HG02938 (cell line): ENCODE measurements at regions not wholly inside any gene's neighbourhood (a gene's known extent, or its start where the extent isn't known, plus 50 kb on each side); places are given as distances from the start of the nearest gene placed in this dataset.

Source experiments
- ATAC-seq: cut with Tn5 transposase; IDR thresholded peaks from one replicate; pipeline ENCODE4 v1.9.1; 2021; ENCODE audit warnings: mild to moderate bottlenecking, moderate library complexity; ENCODE audit not compliant: unreplicated experiment

GRCh38 chr11:111444040-111444439 is 65.0 kb upstream of the POU2AF1 start:
- ATAC-seq = no peak

GRCh38 chr11:111443640-111444039 is 64.6 kb upstream of the POU2AF1 start:
- ATAC-seq = no peak

GRCh38 chr11:111443032-111443431 is 64.0 kb upstream of the POU2AF1 start:
- ATAC-seq = no peak

DNA sequence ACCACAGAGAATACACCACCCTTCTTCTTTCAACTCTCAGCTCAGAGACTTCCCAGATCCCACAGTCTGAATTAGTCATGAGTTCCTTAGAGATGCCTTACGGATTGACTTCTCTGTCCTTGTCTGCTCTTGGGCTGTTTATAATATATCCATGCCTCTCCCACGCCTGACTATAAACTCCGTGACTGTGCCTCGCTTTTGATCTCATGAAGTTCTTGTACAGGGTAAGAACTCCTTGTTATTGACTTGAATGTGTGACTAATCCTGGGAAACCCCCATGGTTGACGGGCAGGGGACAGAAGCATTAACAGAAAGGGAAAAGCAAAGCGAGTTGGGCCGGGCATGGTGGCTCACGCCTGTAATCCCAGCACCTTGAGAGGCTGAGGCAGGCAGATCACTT is 62.4 kb upstream of the POU2AF1 start:
- ATAC-seq = no peak

DNA sequence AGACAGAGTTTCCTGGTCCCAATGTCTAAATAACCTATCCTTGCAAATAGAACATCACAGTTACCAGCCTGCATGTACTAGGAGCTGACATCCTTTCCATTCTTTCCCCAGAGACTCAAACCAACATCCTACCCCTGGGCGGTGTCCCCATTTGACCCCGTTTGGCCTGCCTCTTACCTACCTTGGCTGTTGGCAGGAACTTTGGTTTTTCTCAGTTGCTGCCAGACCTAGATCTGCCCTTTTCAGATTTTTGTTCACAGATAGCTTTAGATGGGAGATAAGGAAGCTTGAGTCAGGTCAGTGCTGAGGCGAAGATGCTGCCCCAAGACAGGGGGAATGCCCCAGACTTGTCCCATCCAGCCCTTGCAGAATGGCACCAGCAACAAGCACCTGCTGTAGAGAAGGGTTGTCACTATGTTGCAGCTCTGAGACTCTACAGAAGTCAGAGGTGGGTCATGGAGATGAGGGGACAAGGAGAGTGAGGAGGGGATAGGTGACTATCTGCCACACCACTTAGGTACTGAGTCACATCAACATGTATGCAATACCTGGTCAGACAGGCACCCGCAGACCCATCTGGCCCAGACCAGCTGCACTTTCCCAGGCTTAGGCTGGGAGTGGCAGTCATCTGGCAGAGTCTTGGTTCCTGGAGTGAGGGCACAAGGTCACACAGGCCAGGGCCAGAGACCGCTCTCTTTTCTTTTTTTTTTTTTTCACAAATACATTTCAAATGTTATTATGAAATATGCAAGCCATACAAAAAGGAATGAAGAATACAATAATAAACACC is 61.5 kb upstream of the POU2AF1 start:
- ATAC-seq = no peak

GRCh38 chr11:111439901-111440300 is 60.8 kb upstream of the POU2AF1 start:
- no peak for ATAC-seq

DNA sequence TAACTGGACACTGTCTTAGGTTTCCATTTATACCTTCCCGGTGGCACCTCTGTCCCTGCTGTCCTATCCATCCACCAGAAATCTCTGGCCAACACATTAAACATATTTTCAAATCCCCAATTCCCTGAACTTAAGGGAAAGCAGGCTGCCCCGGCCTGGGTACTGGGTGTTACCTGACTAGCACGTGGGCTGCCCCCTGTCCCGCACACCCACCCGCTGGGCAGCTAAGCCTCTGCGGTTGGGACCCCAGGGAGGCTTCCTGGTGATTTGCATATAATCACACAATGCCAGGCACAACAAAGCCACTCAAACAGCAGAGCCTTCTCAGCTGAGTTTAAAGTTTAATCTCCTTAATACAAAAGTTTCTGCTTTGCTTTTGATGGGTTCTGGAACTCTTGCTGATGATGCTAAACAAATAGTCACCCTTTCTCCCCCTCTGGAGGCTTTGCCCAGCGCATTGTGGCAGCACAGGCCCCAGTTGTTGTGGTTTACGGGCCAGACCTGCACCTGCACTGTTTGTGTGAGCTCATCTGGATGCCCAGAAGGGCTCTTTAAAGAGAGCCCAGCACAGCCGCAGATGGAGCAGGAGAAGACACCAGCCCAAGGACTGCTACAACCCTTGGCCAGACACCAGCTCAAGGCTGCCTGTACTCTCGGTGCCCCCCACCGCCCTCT is 59.9 kb upstream of the POU2AF1 start:
- ATAC-seq = no peak

GRCh38 chr11:111438168-111438567 is 59.1 kb upstream of the POU2AF1 start:
- no peak for ATAC-seq

DNA sequence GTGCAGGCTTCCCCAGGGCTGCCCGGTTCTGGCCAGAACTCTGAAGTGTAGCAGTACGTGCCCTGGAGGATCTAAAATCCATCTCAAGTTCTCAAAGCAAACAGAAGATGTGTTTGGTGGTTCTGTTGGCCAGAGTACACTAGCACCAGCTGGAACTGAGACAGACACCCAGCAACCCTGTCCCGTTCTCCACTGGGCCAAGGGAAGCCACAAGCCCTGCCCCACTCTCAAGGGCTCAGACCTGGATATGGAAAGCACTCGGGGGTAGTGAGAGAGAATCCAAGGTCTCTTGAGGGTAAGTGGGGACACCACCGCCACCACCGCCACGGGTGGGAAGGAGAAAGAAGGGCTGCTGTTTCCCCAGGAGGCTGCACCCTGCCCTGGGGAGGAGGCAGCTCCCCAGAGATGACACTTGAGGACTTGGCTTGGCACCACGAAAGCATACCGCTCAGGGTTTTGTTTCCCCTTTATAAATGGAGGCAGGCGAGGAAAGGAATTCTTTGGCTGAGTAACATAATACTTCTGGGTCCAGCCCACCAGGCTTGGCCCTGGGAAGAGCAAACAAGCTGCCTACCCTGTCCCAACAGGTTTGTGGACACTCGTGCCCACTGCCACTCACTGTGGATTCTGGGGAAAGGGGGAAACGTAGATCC is 56.1 kb upstream of the POU2AF1 start:
- no peak for ATAC-seq

GRCh38 chr11:111429066-111429506 is 50.0 kb upstream of the POU2AF1 start:
- peak; percentile 78 for ATAC-seq
